Fibroblast of peridontal ligament (primary cell): ENCODE measurements at regions not wholly inside any gene's neighbourhood (a gene's known extent, or its start where the extent isn't known, plus 50 kb on each side); places are given as distances from the start of the nearest gene placed in this dataset.

ENCODE experiments used
- DNase-seq: peaks from one replicate; pipeline ENCODE4 v3.0.0-alpha.2; 2010; ENCODE audit errors: extremely low read depth

GRCh38 chr1:56313560-56313959 lies 265.8 kb downstream of the PLPP3 start:
- no peak for DNase-seq

DNA sequence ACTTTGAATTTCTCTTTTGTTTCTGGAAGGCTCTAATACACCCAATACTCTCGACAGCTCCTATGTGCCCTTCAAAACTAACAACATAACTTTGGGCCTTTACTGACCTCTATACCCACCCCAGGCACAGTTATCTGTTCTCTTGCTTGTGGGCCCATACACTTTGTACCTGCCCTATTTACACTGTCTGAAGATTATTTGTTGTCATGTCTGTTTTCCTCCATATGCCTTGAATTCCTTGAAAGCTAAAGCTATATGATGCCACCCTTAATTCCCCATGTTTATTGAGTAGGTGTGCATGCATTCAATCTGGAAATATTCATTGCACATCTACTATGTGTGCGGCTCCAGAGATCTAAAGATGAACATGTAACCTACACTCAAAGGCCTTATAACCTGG lies 267.6 kb downstream of the PLPP3 start:
- no peak for DNase-seq

DNA sequence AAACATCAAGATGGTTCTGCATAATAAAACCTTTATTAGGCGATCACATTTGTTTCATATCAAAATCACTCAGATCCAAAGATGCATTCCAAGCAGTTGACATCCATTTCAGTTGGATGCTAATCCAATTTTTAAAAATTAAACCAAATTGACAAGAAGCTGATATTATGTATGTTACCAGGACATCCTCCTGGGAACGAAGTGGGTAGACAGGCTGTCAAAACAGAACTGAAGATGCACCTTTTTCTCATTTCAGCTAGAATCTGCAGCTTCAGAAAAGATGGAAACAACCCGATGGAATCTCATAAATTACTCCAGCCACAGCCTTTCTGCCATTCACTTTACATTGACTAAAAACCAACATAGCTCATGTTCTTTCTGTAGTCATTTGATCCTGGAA lies 268.4 kb downstream of the PLPP3 start:
- no peak for DNase-seq

DNA sequence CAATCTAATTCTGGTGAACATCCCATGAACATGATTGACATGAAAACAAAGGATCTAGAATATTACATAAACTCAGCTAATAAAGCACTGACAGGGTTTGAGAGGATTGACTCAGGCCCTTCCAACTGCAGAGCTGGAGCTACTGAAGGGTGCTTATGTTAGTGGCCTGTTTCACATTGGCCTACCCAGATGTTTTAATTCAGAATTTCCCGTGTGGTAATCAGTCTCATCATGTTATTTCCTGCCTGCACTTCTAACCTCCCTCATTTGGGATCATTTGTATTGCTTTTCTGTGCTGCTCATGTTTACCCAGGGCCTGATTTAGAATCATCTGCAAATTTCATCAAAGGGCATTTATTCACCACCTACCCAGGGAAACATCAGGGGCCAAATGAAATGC lies 270.3 kb downstream of the PLPP3 start:
- peak; percentile 18 for DNase-seq

GRCh38 chr1:56304975-56305374 lies 274.4 kb downstream of the PLPP3 start:
- DNase-seq, result no peak

DNA sequence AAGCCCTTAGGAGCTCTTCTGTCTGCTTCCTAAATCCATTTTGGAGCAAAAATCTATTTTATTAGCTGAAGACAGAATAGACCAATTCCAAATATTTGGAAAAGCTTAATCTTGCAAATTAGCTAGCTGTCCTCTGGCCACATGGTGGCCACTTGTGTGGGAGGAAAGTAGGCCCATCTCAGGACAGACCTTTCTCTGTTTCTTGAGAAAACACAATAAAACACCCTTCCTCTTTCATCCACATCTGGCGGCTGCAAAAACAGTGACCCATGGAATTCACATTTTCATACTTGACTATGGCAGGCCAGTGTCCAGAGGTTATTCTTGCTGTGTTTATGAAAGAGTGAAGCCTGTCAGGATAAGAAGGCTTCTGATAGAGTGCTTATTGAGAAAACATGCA lies 275.6 kb downstream of the PLPP3 start:
- no peak for DNase-seq

DNA sequence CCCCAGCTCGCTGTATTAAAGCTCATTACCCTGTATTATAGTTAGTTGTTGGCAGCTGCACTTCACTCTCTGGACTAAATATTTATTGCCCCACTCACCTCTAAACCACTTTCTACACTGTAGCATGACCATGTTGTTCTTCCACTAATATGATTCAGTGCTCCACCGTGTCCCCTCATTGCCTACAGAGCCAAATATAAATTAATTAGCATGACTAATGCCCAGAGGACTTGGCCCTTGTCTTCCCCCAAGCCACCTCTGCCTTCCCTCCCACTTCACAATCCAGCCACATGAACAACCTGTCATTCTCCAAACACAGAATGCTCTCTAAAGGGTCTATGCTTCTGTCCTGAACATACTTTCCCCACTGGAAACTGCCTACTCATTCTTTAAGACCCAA lies 276.5 kb downstream of the PLPP3 start:
- DNase-seq, result no peak

DNA sequence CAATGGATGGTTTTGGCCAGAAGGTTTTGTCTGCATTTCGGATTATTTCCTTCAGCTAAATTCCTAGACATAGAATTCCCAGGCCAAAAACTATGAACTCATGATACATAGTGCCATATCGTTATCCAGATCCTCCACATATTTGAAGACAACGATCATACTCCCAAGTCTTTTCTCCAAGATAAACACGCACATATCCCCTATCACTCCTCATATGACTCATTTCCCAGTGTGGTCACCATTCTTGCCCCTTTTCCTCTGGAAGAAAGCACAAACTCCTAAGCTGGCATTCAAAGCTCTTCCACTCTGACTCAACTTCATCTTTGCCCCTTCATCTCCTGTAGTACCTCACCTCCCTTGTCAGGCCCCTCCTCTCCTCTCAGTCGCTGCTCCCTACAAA lies 277.6 kb downstream of the PLPP3 start:
- DNase-seq, result peak; percentile 94

GRCh38 chr1:56300836-56301235 lies 278.5 kb downstream of the PLPP3 start:
- no peak for DNase-seq

- no peak for DNase-seq
These were observed 280.5 kb downstream of the PLPP3 start for GRCh38 chr1:56298866-56299265.

DNA sequence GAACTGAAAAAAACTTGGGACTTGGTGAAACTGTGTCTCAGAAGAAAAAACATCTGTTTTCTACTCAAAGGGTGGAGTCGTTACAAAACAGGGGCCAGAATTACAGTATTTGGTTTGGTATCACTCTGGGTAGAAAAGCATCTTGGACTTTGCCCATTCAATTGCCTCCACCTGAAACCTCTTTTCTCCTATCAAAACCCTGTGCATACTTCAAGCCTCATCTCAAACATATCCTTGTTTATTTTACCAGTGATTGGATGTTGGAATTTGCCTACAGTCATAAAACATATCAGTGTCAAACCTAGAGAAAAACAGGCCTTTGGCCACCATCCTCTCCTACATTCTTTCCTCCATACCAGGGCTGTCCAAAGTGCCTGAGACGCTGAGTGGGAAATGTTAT lies 281.5 kb downstream of the PLPP3 start:
- no peak for DNase-seq

DNA sequence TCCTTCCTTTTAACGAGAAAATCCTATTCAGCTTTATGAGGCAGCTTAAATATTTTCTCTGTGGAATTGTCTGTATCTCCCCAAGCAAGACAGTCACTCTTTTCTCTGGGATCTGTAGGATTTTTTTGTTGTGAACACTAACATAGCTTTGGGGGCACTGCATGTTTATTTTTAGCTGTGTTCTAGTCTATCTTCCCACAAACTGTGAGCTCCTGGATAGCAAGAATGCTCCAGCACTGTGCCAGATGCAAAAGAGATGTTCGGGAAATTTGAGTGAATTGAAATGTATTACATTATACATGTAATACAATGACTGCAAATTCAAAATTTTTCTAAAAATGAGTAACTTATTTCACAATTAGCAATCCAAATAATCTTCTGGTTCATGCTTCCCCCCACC lies 282.2 kb downstream of the PLPP3 start:
- peak; percentile 14 for DNase-seq

DNA sequence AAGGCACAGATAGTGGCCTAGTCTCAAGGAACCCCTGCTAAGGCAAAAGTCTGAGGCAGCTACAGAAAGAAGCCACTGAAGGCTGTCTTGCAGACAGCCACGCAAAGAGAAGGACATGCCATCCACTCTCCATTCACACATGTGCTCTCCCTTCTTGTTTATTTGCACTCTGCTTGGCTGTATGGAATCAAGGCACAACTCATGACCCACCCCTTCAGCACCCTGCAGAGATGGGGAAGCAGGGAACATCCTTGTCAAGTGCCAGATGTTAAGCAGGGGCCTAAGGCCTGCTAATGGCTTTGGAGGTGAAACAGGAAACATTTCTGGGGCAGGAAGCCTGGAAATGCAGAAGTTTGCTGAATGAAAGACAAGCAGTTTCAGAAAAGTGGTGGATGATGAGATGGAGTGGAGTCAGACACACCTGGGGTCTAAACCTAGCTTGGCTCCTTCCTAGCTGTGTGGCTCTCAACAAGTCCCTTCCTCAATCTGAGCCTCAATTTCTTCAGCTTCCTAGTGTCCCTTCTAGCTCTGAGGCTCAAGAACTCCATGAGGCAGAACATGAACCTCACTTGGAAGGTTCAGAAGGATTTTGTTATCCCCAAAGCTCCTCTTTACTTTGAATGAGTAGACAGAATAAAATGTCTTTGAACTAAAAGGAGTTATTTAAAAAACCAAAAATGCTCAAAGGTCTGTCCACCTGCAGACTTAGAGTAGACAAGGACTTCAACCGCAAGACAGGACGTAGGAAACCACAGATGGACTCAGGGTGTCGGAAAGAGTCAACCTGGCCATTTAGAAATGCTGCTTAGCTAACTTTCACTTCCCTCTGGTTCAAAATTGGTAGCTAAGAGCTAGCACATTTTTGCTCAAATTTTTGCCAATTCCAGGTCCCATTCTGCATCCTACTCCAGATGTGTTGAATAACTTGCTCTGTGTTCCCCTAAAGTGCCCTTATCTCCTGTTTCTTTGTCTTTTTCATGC lies 283.1 kb downstream of the PLPP3 start:
- DNase-seq, result no peak

DNA sequence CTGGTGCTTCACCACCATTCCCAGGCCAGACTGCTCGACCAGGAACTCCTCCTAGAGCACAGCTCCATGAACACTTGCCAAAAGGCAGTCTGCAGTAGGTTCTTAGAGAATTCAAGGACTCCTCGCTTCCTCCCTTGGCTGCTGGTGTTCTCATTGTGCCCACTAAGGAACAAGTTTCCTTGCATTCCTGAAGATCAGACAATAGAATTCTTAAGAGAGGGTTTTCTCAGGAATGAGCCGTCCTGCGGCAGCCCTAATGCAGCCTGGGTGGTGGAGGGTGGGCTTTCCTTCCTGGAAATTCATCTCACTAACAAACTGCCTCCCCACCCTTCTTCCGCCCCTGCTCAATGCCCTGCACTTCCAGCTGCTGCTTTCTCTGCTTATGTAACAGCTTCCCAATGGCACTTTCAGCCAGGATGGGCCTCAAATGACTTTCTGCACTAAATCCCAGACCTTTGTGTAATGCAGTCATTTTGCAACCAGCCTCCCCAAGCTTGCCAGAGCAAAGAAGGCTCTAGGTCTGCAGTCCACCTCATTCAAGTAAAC lies 287.9 kb downstream of the PLPP3 start:
- DNase-seq, result peak; percentile 51

DNA sequence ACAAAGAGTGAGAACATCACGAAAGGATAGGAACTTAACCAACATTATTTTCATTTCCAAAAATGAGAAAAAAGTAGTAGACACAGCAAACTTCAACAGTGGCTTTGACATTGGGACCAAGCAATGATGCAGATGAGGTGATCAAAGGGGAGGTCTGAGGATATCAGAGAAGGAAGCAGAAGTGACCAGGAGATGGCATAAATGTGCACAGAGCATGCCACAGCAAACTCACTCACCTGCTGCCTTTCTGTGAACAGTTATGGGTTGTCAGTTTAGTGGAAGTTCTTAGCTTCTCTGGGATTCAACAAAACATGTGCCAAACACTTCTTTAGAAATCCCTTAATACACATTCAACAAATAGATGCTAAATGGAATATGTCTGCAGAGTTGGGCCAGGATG lies 290.1 kb downstream of the PLPP3 start:
- DNase-seq, result no peak

- DNase-seq, result no peak
These were observed 291.6 kb downstream of the PLPP3 start for GRCh38 chr1:56287721-56288120.

DNA sequence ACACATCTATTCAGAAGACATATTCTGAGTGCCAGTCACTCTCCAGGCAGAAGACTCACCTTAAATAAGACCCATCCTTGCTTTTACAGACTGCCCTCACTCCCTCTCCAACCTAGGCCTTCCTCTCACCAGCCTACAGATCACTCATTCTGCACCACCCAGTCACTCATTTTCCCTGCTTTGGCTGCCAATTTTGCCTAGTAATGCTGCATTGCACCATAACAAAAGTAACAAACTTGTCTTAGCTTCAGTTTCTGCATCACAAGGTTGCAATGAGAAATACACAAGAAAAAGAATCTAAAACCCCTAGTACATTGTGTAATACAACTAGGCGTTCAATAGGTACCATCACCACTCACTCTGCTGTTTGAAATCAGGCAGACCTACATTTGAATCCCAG lies 292.4 kb downstream of the PLPP3 start:
- DNase-seq, result peak; percentile 63

GRCh38 chr1:56286506-56286905 lies 292.9 kb downstream of the PLPP3 start:
- DNase-seq, result no peak

- peak; percentile 48 for DNase-seq
These were observed 293.6 kb downstream of the PLPP3 start for GRCh38 chr1:56285554-56286402.

GRCh38 chr1:56284928-56285327 lies 294.4 kb downstream of the PLPP3 start:
- peak; percentile 84 for DNase-seq

DNA sequence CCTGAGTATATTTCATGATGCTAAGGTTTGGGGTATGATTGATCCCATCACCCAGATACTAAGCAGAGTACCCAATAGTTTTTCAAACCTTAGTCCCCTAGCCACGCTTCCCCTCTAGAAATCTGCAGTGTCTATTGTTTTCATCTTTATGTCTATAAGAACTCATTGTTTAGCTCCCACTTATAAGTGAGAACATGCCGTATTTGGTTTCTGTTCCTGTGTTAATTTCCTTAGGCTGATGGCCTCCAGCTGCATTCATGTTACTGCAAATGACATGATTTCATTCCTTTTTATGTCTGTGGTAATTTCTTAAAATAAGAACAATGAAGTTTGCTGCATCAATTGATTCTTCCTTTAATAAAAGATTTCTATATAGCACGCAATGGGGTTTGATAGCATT lies 301.3 kb downstream of the PLPP3 start:
- DNase-seq, result no peak

DNA sequence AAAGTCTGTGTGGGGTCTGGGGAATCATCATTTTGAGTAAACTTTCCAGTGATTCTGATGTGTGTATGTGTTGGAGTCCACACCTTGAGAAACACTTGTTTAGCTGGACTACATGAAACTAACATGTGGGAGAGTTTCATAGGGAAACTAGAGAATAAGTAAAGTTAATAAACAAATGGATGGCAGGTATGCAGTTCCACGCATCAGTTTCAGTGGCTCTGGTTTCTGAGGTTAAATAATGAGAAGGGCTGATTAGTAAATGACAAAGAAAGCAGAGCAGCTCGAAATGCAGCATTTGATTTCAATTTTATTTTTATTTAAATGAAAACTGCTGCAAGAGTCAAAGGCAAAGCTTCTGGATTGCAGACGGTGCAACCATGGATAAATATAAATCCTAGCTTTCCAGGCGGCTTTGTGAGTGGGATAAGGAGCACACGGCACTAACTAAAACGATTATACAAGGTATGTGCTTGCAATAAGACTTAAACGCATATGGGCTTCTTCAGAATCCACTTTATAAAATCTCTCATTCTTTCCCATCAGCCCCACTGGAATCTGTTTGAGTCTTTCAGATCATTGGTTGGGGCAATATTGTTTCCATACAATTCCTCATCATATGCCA lies 310.7 kb downstream of the PLPP3 start:
- no peak for DNase-seq
